SK-N-SH treated with all-trans-retinoic acid at 6 μM for 48 hours (cell line): ENCODE measurements at regions not wholly inside any gene's neighbourhood (a gene's known extent, or its start where the extent isn't known, plus 50 kb on each side); places are given as distances from the start of the nearest gene placed in this dataset.

Source experiments
- ATAC-seq: fragments of 200-7000 bp; cut with Tn5 transposase; 3 replicates; pipeline ENCODE4 v1.9.1; 2020; ENCODE audit warnings: mild to moderate bottlenecking, moderate library complexity
- ARNTL ChIP-seq: fragments of 450-650 bp; formaldehyde crosslinking; IDR thresholded peaks from 2 replicates; pipeline ENCODE4 v1.5.0; 2020; ENCODE audit warnings: low read depth, mild to moderate bottlenecking, moderate library complexity, borderline replicate concordance
- CSDC2 ChIP-seq: fragments of 250-450 bp; sonication (Bioruptor Pico); IDR thresholded peaks from 2 replicates; pipeline ENCODE4 v1.5.0; 2020; ENCODE audit warnings: mild to moderate bottlenecking, moderate library complexity
- ESRRG ChIP-seq: fragments of 250-450 bp; sonication (Bioruptor Pico); IDR thresholded peaks from 2 replicates; pipeline ENCODE4 v1.6.1; 2021; ENCODE audit warnings: mild to moderate bottlenecking
- GLIS3 ChIP-seq: fragments of 250-450 bp; sonication (Bioruptor Pico); IDR thresholded peaks from 2 replicates; pipeline ENCODE4 v1.5.0; 2020; ENCODE audit warnings: mild to moderate bottlenecking, moderate library complexity
- ISL1 ChIP-seq: fragments of 250-450 bp; sonication (Bioruptor Pico); IDR thresholded peaks from 2 replicates; pipeline ENCODE4 v2.1.2; 2022; ENCODE audit warnings: mild to moderate bottlenecking, moderate library complexity
- OSR1 ChIP-seq: fragments of 250-450 bp; sonication (Bioruptor Pico); IDR thresholded peaks from 2 replicates; pipeline ENCODE4 v1.8.0; 2022; ENCODE audit warnings: moderate library complexity, mild to moderate bottlenecking, inconsistent platforms
- PATZ1 ChIP-seq: fragments of 250-450 bp; sonication (Bioruptor Pico); IDR thresholded peaks from 2 replicates; pipeline ENCODE4 v1.8.0; 2020; ENCODE audit warnings: mild to moderate bottlenecking, moderate library complexity, borderline replicate concordance
- RARB ChIP-seq: fragments of 250-450 bp; sonication (Bioruptor Pico); IDR thresholded peaks from 2 replicates; pipeline ENCODE4 v1.8.0; 2021; ENCODE audit warnings: mild to moderate bottlenecking, moderate library complexity
- SNAI2 ChIP-seq: fragments of 250-450 bp; sonication (Bioruptor Pico); IDR thresholded peaks from 2 replicates; pipeline ENCODE4 v1.5.0; 2020; ENCODE audit warnings: mild to moderate bottlenecking, moderate library complexity
- TCF4 ChIP-seq: fragments of 250-450 bp; sonication (Bioruptor Pico); IDR thresholded peaks from 2 replicates; pipeline ENCODE4 v1.8.0; 2021; ENCODE audit warnings: mild to moderate bottlenecking, moderate library complexity, borderline replicate concordance
- TOX ChIP-seq: fragments of 250-450 bp; sonication (Bioruptor Pico); IDR thresholded peaks from 2 replicates; pipeline ENCODE4 v1.8.0; 2021; ENCODE audit warnings: mild to moderate bottlenecking, moderate library complexity, borderline replicate concordance
- ZC3H10 ChIP-seq: fragments of 250-450 bp; sonication (Bioruptor Pico); IDR thresholded peaks from 2 replicates; pipeline ENCODE4 v1.5.1; 2021; ENCODE audit warnings: mild to moderate bottlenecking, moderate library complexity
- ZFP3 ChIP-seq: fragments of 250-450 bp; sonication (Bioruptor Pico); IDR thresholded peaks from 2 replicates; pipeline ENCODE4 v1.5.0; 2020; ENCODE audit warnings: mild to moderate bottlenecking, moderate library complexity
- ZFP30 ChIP-seq: fragments of 450-650 bp; formaldehyde crosslinking; IDR thresholded peaks from 2 replicates; pipeline ENCODE4 v1.5.0; 2022; ENCODE audit warnings: mild to moderate bottlenecking, moderate library complexity
- ZNF565 ChIP-seq: fragments of 450-650 bp; formaldehyde crosslinking; conservative IDR thresholded peaks from 2 replicates; pipeline ENCODE4 v1.5.0; 2020; ENCODE audit warnings: low read depth, mild to moderate bottlenecking, moderate library complexity
- ZNF70 ChIP-seq: fragments of 450-650 bp; formaldehyde crosslinking; IDR thresholded peaks from 2 replicates; pipeline ENCODE4 v1.5.0; 2020; ENCODE audit warnings: mild to moderate bottlenecking, moderate library complexity
- ZNF8 ChIP-seq: fragments of 450-650 bp; formaldehyde crosslinking; IDR thresholded peaks from 2 replicates; pipeline ENCODE4 v1.5.0; 2020; ENCODE audit warnings: mild to moderate bottlenecking, moderate library complexity
- TF ChIP-seq, protein P1 (sequence below): fragments of 250-450 bp; sonication (Bioruptor Pico); IDR thresholded peaks from 2 replicates; pipeline ENCODE4 v1.5.1; 2021; ENCODE audit warnings: mild to moderate bottlenecking, moderate library complexity
- TF ChIP-seq, protein P2 (sequence below): fragments of 250-450 bp; sonication (Bioruptor Pico); IDR thresholded peaks from 2 replicates; pipeline ENCODE4 v1.8.0; 2021; ENCODE audit warnings: low read depth, mild to moderate bottlenecking, moderate library complexity, borderline replicate concordance
- TF ChIP-seq, protein P3 (sequence below): fragments of 250-450 bp; sonication (Bioruptor Pico); IDR thresholded peaks from 2 replicates; pipeline ENCODE4 v1.5.0; 2020; ENCODE audit warnings: mild to moderate bottlenecking, moderate library complexity
- TF ChIP-seq, protein P4 (sequence below): fragments of 250-450 bp; sonication (Bioruptor Pico); IDR thresholded peaks from 2 replicates; pipeline ENCODE4 v1.5.1; 2020; ENCODE audit warnings: low read depth, mild to moderate bottlenecking, moderate library complexity

GRCh38 chr3:74346896-74347295, 267.6 kb downstream of the CNTN3 start:
- TF ChIP-seq, protein P1, sequence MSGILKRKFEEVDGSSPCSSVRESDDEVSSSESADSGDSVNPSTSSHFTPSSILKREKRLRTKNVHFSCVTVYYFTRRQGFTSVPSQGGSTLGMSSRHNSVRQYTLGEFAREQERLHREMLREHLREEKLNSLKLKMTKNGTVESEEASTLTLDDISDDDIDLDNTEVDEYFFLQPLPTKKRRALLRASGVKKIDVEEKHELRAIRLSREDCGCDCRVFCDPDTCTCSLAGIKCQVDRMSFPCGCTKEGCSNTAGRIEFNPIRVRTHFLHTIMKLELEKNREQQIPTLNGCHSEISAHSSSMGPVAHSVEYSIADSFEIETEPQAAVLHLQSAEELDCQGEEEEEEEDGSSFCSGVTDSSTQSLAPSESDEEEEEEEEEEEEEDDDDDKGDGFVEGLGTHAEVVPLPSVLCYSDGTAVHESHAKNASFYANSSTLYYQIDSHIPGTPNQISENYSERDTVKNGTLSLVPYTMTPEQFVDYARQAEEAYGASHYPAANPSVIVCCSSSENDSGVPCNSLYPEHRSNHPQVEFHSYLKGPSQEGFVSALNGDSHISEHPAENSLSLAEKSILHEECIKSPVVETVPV (CRISPR knock-in tag): no peak
- TF ChIP-seq ZC3H10 (CRISPR knock-in tag) (no peak), ESRRG (CRISPR knock-in tag) (no peak), ZNF565 (CRISPR knock-in tag) (no peak), CSDC2 (no peak), ZNF8 (CRISPR knock-in tag) (no peak), TOX (CRISPR knock-in tag) (no peak)
- ATAC-seq: no peak

- TF ChIP-seq CSDC2 (no peak), TCF4 (no peak), ISL1 (CRISPR knock-in tag) (no peak), OSR1 (CRISPR knock-in tag) (no peak), ZNF8 (CRISPR knock-in tag) (no peak), PATZ1 (CRISPR knock-in tag) (no peak), ZNF565 (CRISPR knock-in tag) (no peak), ZNF70 (CRISPR knock-in tag) (no peak), RARB (no peak), ARNTL (CRISPR knock-in tag) (no peak), TOX (CRISPR knock-in tag) (no peak), SNAI2 (CRISPR knock-in tag) (no peak), ESRRG (CRISPR knock-in tag) (no peak), ZFP3 (no peak), ZFP30 (no peak)
- TF ChIP-seq, protein P2, sequence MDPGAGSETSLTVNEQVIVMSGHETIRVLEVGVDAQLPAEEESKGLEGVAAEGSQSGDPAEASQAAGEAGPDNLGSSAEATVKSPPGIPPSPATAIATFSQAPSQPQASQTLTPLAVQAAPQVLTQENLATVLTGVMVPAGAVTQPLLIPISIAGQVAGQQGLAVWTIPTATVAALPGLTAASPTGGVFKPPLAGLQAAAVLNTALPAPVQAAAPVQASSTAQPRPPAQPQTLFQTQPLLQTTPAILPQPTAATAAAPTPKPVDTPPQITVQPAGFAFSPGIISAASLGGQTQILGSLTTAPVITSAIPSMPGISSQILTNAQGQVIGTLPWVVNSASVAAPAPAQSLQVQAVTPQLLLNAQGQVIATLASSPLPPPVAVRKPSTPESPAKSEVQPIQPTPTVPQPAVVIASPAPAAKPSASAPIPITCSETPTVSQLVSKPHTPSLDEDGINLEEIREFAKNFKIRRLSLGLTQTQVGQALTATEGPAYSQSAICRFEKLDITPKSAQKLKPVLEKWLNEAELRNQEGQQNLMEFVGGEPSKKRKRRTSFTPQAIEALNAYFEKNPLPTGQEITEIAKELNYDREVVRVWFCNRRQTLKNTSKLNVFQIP (CRISPR knock-in tag): no peak
- TF ChIP-seq, protein P1 (CRISPR knock-in tag): no peak
- TF ChIP-seq, protein P3, sequence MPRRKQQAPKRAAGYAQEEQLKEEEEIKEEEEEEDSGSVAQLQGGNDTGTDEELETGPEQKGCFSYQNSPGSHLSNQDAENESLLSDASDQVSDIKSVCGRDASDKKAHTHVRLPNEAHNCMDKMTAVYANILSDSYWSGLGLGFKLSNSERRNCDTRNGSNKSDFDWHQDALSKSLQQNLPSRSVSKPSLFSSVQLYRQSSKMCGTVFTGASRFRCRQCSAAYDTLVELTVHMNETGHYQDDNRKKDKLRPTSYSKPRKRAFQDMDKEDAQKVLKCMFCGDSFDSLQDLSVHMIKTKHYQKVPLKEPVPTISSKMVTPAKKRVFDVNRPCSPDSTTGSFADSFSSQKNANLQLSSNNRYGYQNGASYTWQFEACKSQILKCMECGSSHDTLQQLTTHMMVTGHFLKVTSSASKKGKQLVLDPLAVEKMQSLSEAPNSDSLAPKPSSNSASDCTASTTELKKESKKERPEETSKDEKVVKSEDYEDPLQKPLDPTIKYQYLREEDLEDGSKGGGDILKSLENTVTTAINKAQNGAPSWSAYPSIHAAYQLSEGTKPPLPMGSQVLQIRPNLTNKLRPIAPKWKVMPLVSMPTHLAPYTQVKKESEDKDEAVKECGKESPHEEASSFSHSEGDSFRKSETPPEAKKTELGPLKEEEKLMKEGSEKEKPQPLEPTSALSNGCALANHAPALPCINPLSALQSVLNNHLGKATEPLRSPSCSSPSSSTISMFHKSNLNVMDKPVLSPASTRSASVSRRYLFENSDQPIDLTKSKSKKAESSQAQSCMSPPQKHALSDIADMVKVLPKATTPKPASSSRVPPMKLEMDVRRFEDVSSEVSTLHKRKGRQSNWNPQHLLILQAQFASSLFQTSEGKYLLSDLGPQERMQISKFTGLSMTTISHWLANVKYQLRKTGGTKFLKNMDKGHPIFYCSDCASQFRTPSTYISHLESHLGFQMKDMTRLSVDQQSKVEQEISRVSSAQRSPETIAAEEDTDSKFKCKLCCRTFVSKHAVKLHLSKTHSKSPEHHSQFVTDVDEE (CRISPR knock-in tag): no peak
- TF ChIP-seq, protein P4, sequence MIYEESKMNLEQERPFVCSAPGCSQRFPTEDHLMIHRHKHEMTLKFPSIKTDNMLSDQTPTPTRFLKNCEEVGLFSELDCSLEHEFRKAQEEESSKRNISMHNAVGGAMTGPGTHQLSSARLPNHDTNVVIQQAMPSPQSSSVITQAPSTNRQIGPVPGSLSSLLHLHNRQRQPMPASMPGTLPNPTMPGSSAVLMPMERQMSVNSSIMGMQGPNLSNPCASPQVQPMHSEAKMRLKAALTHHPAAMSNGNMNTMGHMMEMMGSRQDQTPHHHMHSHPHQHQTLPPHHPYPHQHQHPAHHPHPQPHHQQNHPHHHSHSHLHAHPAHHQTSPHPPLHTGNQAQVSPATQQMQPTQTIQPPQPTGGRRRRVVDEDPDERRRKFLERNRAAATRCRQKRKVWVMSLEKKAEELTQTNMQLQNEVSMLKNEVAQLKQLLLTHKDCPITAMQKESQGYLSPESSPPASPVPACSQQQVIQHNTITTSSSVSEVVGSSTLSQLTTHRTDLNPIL: no peak
- no peak for ATAC-seq
These were observed 268.8 kb downstream of the CNTN3 start for GRCh38 chr3:74345701-74346100.

GRCh38 chr3:74344865-74345440, 269.5 kb downstream of the CNTN3 start:
- ATAC-seq: no peak

More at GRCh38 chr3:74344865-74345440, 269.5 kb downstream of the CNTN3 start:
- TF ChIP-seq GLIS3 (no peak), TOX (CRISPR knock-in tag) (no peak), ARNTL (CRISPR knock-in tag) (no peak)
